Neural cell (in vitro differentiated cells): ENCODE measurements at regions not wholly inside any gene's neighbourhood (a gene's known extent, or its start where the extent isn't known, plus 50 kb on each side); places are given as distances from the start of the nearest gene placed in this dataset.

Experiments used
- CTCF ChIP-seq: fragments of 450-650 bp; IDR thresholded peaks from 2 replicates; pipeline ENCODE4 v1.5.1; 2014; ENCODE audit warnings: antibody characterized with exemption, mild to moderate bottlenecking, moderate library complexity; ENCODE audit not compliant: poor library complexity, severe bottlenecking
- POLR2AphosphoS5 ChIP-seq: IDR thresholded peaks from 2 replicates; pipeline ENCODE4 v1.6.1; 2012
- TAF1 ChIP-seq: IDR thresholded peaks from 2 replicates; pipeline ENCODE4 v1.6.1; 2012; ENCODE audit warnings: low read depth

- no peak for TF ChIP-seq CTCF
- no peak for TF ChIP-seq TAF1
- no peak for TF ChIP-seq POLR2AphosphoS5
Observed at GRCh38 chr11:104791896-104792295, 106.4 kb downstream of the CASP12 start.
